ENCODE measurements at regions not wholly inside any gene's neighbourhood (a gene's known extent, or its start where the extent isn't known, plus 50 kb on each side); places are given as distances from the start of the nearest gene placed in this dataset.

- no peaks in the 10 kb centered on the region for H4K20me1 ChIP-seq (ENCODE audit: insufficient read depth)
- H3K9me2 ChIP-seq (ENCODE audit: insufficient read depth, low read length): no peaks in the 10 kb centered on the region
- no peak overlapping the region for H3K4me3 ChIP-seq (ENCODE audit: low read length)
- H3K27ac ChIP-seq (ENCODE audit: low read length): no peak overlapping the region
- no peak overlapping the region for H3K9ac ChIP-seq (ENCODE audit: low read length)
- H3K79me2 ChIP-seq (replicated peaks; ENCODE audit: insufficient read depth, low read length): no peaks in the 10 kb centered on the region
- H3K4me2 ChIP-seq (ENCODE audit: low read length): no peak overlapping the region
- H3K36me3 ChIP-seq (ENCODE audit: insufficient read depth, low read length): no peaks in the 10 kb centered on the region
- no peak for TF ChIP-seq CTCF (IDR thresholded peaks at IDR 0.05; ENCODE audit: poor library complexity, severe bottlenecking)
- TF ChIP-seq SMC3 (conservative IDR thresholded peaks at IDR 0.05; ENCODE audit: poor library complexity): no peak
- TF ChIP-seq EP300 (conservative IDR thresholded peaks at IDR 0.05; ENCODE audit: poor library complexity, severe bottlenecking): no peak
- no peaks in the 10 kb centered on the region for H3F3A ChIP-seq (ENCODE audit: insufficient read depth, low read length, poor library complexity, severe bottlenecking)
- no peak overlapping the region for H2AFZ ChIP-seq (ENCODE audit: low read depth, low read length)
- H3K27me3 ChIP-seq (ENCODE audit: insufficient read depth, low read depth, low read length): no peaks in the 10 kb centered on the region
- H3K9me3 ChIP-seq (ENCODE audit: low read length): no peaks in the 10 kb centered on the region
These were observed 306.9 kb downstream of the BCL11B start for GRCh38 chr14:98965076-98965475.

- Histone ChIP-seq H2AFZ (ENCODE audit: low read depth, low read length) (no peak overlapping the region), H3K27ac (ENCODE audit: low read length) (no peak overlapping the region), H3K9me2 (ENCODE audit: insufficient read depth, low read length) (no peaks in the 10 kb centered on the region), H3K79me2 (replicated peaks; ENCODE audit: insufficient read depth, low read length) (no peaks in the 10 kb centered on the region), H3K27me3 (ENCODE audit: insufficient read depth, low read depth, low read length) (no peaks in the 10 kb centered on the region), H4K20me1 (ENCODE audit: insufficient read depth) (no peaks in the 10 kb centered on the region), H3K4me2 (ENCODE audit: low read length) (no peak overlapping the region), H3F3A (ENCODE audit: insufficient read depth, low read length, poor library complexity, severe bottlenecking) (no peaks in the 10 kb centered on the region), H3K36me3 (ENCODE audit: insufficient read depth, low read length) (no peaks in the 10 kb centered on the region), H3K9me3 (ENCODE audit: low read length) (no peaks in the 10 kb centered on the region), H3K4me3 (ENCODE audit: low read length) (no peak overlapping the region), H3K9ac (ENCODE audit: low read length) (no peak overlapping the region)
- TF ChIP-seq SMC3 (conservative IDR thresholded peaks at IDR 0.05; ENCODE audit: poor library complexity): no peak
- TF ChIP-seq RAD21 (conservative IDR thresholded peaks at IDR 0.05): no peak
- no peak for TF ChIP-seq TAF1 (IDR thresholded peaks at IDR 0.05; ENCODE audit: low read depth)
- no peak for TF ChIP-seq REST (IDR thresholded peaks at IDR 0.05; ENCODE audit: borderline replicate concordance)
- no peak for TF ChIP-seq EZH2 (IDR thresholded peaks at IDR 0.05; ENCODE audit: borderline replicate concordance, insufficient read depth, low read length, poor library complexity, severe bottlenecking)
- no peak for TF ChIP-seq EP300 (conservative IDR thresholded peaks at IDR 0.05; ENCODE audit: poor library complexity, severe bottlenecking)
- TF ChIP-seq MXI1 (conservative IDR thresholded peaks at IDR 0.05; ENCODE audit: poor library complexity, severe bottlenecking): no peak
- TF ChIP-seq POLR2AphosphoS5 (IDR thresholded peaks at IDR 0.05): no peak
- no peak for TF ChIP-seq CTCF (IDR thresholded peaks at IDR 0.05; ENCODE audit: poor library complexity, severe bottlenecking)
These were observed 306.0 kb downstream of the BCL11B start for GRCh38 chr14:98966016-98966415.

Data from neural cell (in vitro differentiated cells).